ENCODE measurements at regions not wholly inside any gene's neighbourhood (a gene's known extent, or its start where the extent isn't known, plus 50 kb on each side); places are given as distances from the start of the nearest gene placed in this dataset.
"Not testable (repeated sequence)": the region's sequence is repeated elsewhere in the genome, so short reads cannot be mapped to it uniquely, and the experiment has no call there.

GRCh38 chr1:64343823-64344190, 126.1 kb upstream of the CACHD1 start:
- Mint-ChIP-seq H3K36me3 (ENCODE audit: insufficient read depth) (no peaks in the 10 kb centered on the region), H3K4me1 (ENCODE audit: low read depth) (no peaks in the 10 kb centered on the region), H3K9me3 (ENCODE audit: low read depth) (no peaks in the 10 kb centered on the region), H3K27ac (no peak overlapping the region), H3K4me3 (ENCODE audit: low read depth) (no peak overlapping the region), H3K27me3 (peaks cover 12% of the 10 kb centered on the region)
- no peak for TF ChIP-seq CTCF (IDR thresholded peaks at IDR 0.05; ENCODE audit: unreplicated experiment)
- DNase-seq (ENCODE audit: low spot score, unreplicated experiment) = no peak

DNA sequence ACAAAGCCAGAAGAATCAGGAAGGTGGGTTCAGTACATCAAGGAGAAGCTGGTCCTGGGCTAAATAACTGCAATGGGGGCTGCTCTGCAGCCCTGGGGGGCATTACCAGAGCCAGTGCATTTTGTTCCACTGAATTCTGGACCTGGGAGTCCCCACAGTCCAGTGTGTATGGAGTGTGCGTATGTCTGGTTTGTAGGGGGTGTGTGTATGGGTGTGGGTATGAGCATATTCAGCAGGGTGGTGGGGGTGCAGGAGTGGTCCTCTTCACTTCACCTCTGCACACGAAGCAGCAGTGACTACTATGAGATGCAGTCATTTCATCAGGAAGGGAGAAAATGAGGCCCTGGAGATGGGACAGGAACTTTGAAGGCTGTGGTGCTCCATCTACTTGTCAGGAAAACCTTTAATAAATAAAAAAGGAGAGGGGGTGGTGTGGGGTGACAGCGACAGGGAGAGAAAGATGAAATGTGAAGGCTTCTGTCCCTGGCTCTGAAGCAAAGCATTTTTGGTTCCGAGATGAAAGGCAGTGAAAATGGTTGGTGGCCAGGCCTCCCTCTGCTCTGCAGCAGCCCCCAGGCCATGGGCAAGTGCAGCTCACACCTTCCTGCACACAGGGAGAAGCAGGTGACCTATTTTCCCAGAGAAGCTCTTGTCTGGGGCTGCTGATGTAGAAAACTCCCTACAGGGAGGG, 121.5 kb upstream of the CACHD1 start:
- no peak for DNase-seq (ENCODE audit: low spot score, unreplicated experiment)
- Mint-ChIP-seq H3K4me3 (ENCODE audit: low read depth) (no peak overlapping the region), H3K4me1 (ENCODE audit: low read depth) (no peaks in the 10 kb centered on the region), H3K9me3 (ENCODE audit: low read depth) (no peaks in the 10 kb centered on the region), H3K36me3 (ENCODE audit: insufficient read depth) (no peaks in the 10 kb centered on the region), H3K27me3 (peaks cover 31% of the 10 kb centered on the region), H3K27ac (no peak overlapping the region)
- no peak for TF ChIP-seq CTCF (IDR thresholded peaks at IDR 0.05; ENCODE audit: unreplicated experiment)

- no peak for DNase-seq (ENCODE audit: low spot score, unreplicated experiment)
- no peak overlapping the region for H3K4me3 Mint-ChIP-seq (ENCODE audit: low read depth)
- no peaks in the 10 kb centered on the region for H3K4me1 Mint-ChIP-seq (ENCODE audit: low read depth)
- H3K36me3 Mint-ChIP-seq (ENCODE audit: insufficient read depth) = no peaks in the 10 kb centered on the region
- H3K9me3 Mint-ChIP-seq (ENCODE audit: low read depth) = no peaks in the 10 kb centered on the region
- peaks cover 38% of the 10 kb centered on the region for H3K27me3 Mint-ChIP-seq
- no peak overlapping the region for H3K27ac Mint-ChIP-seq
- no peak for TF ChIP-seq CTCF (IDR thresholded peaks at IDR 0.05; ENCODE audit: unreplicated experiment)
Measured at GRCh38 chr1:64348961-64349648, 120.8 kb upstream of the CACHD1 start.

DNA sequence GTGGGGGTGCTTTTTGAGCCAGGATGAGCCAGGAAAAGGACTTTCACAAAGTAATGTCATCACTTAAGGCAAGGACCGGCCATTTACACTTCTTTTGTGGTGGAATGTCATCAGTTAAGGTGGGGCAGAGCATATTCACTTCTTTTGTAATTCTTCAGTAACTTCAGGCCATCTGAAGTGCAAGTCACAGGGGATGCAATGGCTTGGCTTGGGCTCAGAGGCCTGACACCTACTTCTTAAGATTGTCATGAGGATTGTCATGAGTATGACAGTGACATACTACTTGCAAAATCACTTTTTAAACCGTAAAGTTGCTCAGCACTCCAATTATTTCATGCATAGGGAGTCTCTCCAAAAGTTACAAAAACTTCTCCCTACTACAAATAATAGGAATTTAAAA, 114.4 kb upstream of the CACHD1 start:
- DNase-seq (ENCODE audit: low spot score, unreplicated experiment); H3K9me3 Mint-ChIP-seq (ENCODE audit: low read depth); H3K36me3 Mint-ChIP-seq (ENCODE audit: insufficient read depth); H3K27ac Mint-ChIP-seq; H3K4me1 Mint-ChIP-seq (ENCODE audit: low read depth); H3K4me3 Mint-ChIP-seq (ENCODE audit: low read depth): not testable (repeated sequence)
- peaks cover 70% of the 10 kb centered on the region for H3K27me3 Mint-ChIP-seq

- H3K27me3 Mint-ChIP-seq = peaks cover 64% of the 10 kb centered on the region
- no peak overlapping the region for H3K27ac Mint-ChIP-seq
- no peaks in the 10 kb centered on the region for H3K9me3 Mint-ChIP-seq (ENCODE audit: low read depth)
- peaks cover 6% of the 10 kb centered on the region for H3K4me1 Mint-ChIP-seq (ENCODE audit: low read depth)
- H3K36me3 Mint-ChIP-seq (ENCODE audit: insufficient read depth) = no peaks in the 10 kb centered on the region
- TF ChIP-seq CTCF (IDR thresholded peaks at IDR 0.05; ENCODE audit: unreplicated experiment) = no peak
- no peak overlapping the region for H3K4me3 Mint-ChIP-seq (ENCODE audit: low read depth)
- no peak for DNase-seq (ENCODE audit: low spot score, unreplicated experiment)
Measured at GRCh38 chr1:64356636-64357256, 113.2 kb upstream of the CACHD1 start.

Data from progenitor cell of endocrine pancreas (in vitro differentiated cells).